NCI-H82 treated with DMSO at 0.1 percent for 48 hours (cell line): ENCODE measurements at regions not wholly inside any gene's neighbourhood (a gene's known extent, or its start where the extent isn't known, plus 50 kb on each side); places are given as distances from the start of the nearest gene placed in this dataset.
"Not testable (repeated sequence)": the region's sequence is repeated elsewhere in the genome, so short reads cannot be mapped to it uniquely, and the experiment has no call there.

Experiments used
- DNase-seq: peaks from one replicate; lab custom pipeline; 2025; ENCODE audit not compliant: unreplicated experiment; lab: John Stamatoyannopoulos, UW

DNA sequence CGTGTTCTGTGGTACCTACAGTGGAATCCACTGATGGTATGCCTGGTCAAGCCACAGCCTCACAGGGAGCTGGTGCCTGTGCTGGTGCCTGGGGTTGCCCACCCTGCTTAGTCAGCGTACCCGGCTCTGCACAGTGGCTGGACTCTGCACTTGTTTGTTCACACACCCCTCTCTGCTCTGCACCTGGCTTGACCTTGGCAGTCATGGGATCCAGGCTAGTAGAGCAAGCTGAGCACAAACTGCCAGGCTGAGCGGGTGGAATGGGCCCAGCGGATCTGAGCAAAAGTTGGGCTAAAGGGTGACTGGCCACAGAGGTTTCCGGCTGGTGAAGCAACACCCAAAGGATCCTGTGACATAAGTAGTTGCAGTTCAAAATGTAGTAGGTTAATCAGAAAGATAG, 163.5 kb downstream of the CDH19 start:
- DNase-seq: no peak

- DNase-seq: no peak
Measured at GRCh38 chr18:66439670-66440069, 164.2 kb downstream of the CDH19 start.

GRCh38 chr18:66438711-66439536, 165.0 kb downstream of the CDH19 start:
- DNase-seq: no peak

DNA sequence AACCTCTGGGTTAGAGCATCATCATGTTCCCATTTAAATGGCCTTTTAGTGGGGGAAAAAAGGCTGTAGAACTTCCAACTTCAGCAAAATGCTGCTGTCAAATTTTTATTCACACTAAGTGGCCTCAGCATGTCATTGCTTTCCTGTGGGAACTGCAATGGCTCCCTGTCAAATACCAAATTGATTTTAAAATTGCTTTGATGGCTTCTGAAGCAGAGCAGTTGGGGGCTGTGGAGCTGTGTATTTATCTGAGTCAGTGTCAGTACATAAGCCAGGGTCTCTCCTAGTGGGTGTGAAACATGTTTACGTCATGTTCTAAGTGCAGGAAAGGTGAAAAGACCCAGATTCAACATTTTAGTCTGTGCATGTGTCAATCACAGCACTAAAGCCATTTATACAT, 171.3 kb downstream of the CDH19 start:
- DNase-seq: no peak

DNA sequence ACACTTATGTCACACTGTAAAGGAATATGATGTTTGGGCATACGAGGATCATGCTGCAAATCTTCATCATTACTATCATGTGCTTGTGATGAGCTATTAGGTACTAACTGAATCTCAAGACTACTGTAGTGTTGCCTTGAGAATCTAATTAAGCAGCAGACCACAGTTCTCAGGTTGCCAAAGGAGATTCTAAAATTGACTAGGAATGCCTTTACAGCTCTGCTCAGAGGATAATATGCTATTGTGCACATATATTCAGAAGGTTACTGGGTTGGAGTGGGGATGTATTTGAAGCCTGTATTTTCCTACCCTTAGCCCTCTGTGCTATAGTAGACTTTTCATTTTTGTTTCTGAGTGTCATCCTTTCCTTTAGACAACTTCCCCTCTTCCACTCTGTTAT, 175.1 kb downstream of the CDH19 start:
- DNase-seq: no peak

GRCh38 chr18:66419400-66419799, 184.5 kb downstream of the CDH19 start:
- no peak for DNase-seq

DNA sequence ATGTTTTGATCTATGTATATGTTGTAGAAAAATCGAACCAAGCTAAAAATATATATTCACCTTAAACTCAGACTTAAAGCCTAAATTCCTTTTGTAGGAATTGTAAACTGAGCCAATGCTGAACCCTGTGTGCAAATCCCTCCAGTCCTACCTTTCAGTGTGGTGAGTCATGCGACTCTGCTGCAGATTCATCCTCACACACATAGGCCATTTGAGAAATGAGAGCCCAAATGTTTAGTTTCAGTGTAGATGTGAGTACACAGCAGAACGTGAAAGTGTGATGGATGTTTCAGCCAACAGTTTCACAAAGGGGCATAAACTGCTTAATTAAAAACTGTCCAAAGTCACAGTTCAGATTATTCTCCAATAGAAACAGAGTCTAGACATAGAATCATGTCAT, 193.2 kb downstream of the CDH19 start:
- DNase-seq: no peak

GRCh38 chr18:66395671-66396218, 208.1 kb downstream of the CDH19 start:
- DNase-seq: no peak

DNA sequence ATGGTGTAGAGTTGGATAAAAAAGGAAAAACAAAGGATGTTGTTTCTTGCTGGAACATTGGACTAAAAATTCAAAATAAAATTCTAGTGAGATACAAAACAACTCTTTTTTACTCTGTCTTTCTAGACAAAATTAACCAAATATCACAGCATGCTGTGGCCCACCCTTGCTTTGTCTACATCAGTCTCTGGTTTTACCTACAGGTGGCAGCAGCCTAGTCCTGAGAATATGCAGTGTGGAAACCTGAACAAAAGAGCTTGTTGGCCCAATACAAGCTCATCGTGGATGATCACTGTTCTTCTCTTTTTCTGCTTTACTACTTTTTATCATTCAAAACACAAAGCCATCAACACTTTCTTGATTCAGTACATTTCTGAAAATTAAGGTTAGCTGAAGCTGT, 210.4 kb downstream of the CDH19 start:
- no peak for DNase-seq

DNA sequence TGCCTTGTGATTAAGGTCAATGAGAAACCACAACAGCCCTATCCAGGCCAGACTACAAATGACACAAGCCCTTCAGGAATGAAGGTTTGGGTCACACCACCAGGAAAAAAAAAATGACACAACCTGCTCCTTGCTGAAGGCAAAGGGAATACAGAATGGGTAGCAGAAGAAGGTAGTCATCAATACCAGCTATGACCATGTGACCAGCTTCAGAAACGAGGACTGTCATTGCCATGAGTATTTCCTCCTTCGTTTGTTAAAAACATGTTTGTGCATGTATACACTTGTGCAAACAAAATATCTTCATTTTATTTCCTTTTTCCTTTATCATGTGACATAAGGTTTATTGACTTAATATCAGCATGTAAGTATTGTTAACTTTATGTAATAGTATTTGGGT, 226.6 kb downstream of the CDH19 start:
- no peak for DNase-seq

DNA sequence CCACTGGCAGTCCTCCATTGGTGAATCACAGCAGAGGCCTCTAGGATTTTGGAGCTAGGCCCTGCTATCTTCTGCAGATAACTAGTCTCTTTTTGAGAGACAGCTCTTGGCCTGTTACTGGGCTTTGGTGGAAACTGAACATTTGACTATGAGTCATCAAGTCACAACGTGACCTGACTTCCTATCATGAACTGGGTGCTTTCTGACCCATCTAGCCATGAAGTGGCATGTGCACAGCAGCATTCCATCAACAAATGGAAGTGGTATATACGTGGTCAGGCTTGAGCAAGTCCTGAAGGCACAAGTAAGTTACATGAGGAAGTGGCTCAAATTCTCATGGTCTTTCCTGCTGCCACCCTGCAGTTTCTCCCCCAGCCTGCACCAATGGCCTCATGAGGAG, 228.5 kb downstream of the CDH19 start:
- DNase-seq: not testable (repeated sequence)

DNA sequence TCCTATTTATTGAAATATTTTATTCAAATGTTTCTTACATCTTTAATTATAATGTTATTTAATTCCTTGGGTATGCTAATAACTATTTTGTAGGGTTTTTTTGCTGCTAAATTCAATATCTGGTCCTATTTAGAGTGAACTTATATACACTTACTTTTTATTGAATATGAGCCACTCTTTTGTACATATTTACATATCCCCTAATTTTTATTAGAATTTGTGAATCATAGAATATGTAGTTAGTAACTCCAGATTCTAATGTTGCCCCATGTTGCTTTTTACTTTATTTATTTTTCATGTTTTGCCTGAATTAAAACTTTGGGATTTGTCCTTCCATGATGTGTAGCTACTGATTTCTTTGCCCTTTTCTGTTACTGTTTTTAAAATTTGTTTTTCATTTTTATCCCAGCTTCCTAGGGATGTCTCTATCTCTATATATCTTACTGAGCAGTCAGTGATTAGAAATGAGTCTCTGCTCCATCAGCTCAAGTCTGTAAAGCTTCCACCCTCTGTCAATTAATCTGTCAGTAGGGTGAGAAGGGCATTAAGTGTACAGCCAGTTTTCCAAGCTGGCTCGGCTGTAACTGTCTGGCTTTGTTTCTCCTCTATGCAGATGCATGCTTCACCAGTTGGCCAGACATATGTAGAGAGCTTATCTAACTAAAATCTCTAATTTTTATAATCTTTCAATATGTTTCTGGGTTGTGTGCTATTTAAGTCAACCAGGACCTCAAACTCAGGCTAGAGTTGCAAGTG, 256.9 kb downstream of the CDH19 start:
- peak; percentile 74 for DNase-seq

DNA sequence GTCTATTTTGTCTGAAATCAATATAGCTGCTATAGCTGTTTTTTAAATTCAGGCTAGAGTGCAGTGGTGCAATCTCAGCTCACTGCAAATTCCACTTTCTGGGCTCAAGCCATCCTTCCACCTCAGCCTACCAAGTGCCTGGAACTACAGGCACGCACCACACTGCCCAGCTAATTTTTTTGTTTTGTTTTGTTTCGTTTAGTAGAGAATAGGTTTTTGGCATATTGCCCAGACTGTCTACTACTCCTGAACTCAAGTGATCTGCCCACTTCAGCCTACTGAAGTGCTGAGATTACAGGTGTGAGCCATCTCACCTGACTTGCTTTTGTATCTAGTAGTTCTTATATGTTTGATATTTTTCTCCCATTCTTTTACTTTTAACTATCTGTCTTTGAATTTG, 259.7 kb downstream of the CDH19 start:
- no peak for DNase-seq

- no peak for DNase-seq
Measured at GRCh38 chr18:66342577-66342976, 261.3 kb downstream of the CDH19 start.

DNA sequence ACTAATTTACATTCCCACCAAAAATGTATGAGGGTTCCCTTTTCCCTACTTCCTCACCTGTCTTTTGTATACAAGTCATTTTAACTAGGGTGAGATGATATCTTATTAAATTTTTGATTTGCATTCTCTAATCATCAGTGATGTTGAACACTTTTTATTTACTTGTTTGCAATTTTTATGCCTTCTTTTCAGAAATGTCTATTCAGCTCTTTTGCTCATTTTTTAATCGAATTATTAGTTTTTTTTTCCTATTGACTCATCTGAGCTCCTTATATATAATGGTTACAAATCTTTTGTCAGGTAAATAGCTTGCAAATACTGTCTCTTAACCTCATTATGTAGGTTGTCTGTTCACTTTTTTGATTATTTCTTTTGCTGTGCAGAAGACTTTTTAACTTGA, 269.4 kb downstream of the CDH19 start:
- DNase-seq: no peak

GRCh38 chr18:66329716-66330115, 274.2 kb downstream of the CDH19 start:
- peak; percentile 40 for DNase-seq

GRCh38 chr18:66328296-66328878, 275.5 kb downstream of the CDH19 start:
- DNase-seq: no peak

DNA sequence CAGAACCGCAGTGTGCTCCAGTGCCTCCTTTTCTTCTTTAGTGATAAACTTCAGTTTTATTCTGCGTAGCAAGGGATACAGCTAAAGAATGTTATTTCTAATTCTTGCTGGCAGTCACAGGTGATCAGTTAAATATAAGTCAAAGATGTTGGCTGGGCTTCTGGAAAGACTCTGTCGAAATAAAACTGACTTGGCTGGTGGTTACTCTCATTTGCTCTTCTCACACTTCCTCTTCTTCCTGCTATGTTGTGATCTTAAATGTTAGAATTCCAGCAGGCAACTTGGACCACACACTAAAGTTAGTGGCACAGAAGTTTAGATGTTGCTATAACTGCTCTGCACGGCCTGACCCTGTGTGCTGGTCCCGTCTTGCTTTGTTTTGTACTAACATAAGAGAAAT, 278.6 kb downstream of the CDH19 start:
- DNase-seq: no peak

DNA sequence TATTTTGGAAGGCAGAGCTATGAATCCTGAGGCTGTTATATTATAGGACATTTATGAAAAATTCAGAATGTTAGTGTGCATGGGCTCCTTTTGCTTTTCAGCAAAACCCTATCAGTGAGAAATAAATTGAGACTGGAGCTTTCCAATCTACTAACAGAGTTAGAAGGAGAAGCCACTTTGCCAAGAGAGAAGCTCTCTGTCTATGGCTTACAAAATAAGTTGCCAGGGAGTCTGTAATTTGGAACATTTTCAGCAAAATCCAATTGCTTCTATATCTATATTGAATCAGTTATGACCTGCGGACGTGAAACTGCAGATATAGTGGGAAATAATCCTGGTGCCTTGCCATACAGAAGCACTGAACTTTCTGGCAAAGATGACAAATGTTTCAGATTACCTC, 279.3 kb downstream of the CDH19 start:
- DNase-seq: no peak

GRCh38 chr18:66317243-66318090, 286.4 kb downstream of the CDH19 start:
- DNase-seq: no peak

DNA sequence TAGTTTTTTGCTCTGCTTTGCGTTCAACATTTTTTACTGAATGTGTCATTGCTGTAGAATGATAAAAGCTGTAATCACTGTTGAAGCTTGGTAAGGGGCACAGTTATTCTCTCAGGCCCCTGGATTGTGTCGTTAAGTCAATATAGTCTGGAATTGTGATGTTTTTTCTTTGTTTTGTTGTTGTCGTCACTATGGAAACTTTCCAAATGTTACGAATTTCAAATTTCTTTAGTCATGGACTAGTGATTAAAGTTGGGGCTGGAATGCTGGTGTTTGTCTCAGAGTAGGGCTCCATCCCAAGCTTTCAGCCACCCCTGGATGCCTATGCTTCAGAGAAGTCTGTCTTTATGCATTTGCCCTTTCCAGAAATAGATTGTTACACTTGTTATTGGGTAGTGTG, 287.2 kb downstream of the CDH19 start:
- no peak for DNase-seq
